CD14-positive monocyte (primary cell): ENCODE measurements at regions not wholly inside any gene's neighbourhood (a gene's known extent, or its start where the extent isn't known, plus 50 kb on each side); places are given as distances from the start of the nearest gene placed in this dataset.

Experiments used
- DNase-seq, 3 donors: peaks; one replicate each; pipeline ENCODE4 v3.0.0-alpha.2; 2011 to 2022
- H2AFZ ChIP-seq: 2 replicates; pipeline ENCODE4 v1.6.0; 2012; ENCODE audit warnings: mild to moderate bottlenecking, low read depth, low read length, inconsistent platforms; ENCODE audit not compliant: insufficient read depth, poor library complexity, severe bottlenecking
- H3K27ac ChIP-seq, 2 donors: 1 replicate in 1 of 2; 2 replicates in 1 of 2; pipeline ENCODE4 v1.5.1; 2012 to 2013; ENCODE audit warnings: low read length in 2 of 2, control low read depth in 1 of 2, inconsistent platforms in 1 of 2, low read depth in 1 of 2, mild to moderate bottlenecking in 1 of 2
- H3K27me3 ChIP-seq, 2 donors: one replicate each; pipeline versions ENCODE4 v1.6.0 to v1.6.1; 2011 to 2013; ENCODE audit warnings: low read length in 2 of 2; ENCODE audit not compliant: control insufficient read depth in 2 of 2, insufficient read depth in 2 of 2
- H3K36me3 ChIP-seq, 2 donors: replicated peaks in 1 of 2; 1 replicate in 1 of 2; 2 replicates in 1 of 2; pipeline versions ENCODE4 v1.5.1 to v1.6.1; 2012 to 2013; ENCODE audit warnings: low read length in 2 of 2, control low read depth in 1 of 2, inconsistent platforms in 1 of 2, mild to moderate bottlenecking in 1 of 2; ENCODE audit not compliant: insufficient read depth in 2 of 2, control insufficient read depth in 1 of 2
- H3K4me1 ChIP-seq, 2 donors: 1 replicate in 1 of 2; 2 replicates in 1 of 2; pipeline versions ENCODE4 v1.5.1 to v1.6.1; 2012 to 2013; ENCODE audit warnings: low read length in 2 of 2, control low read depth in 1 of 2, inconsistent platforms in 1 of 2, mild to moderate bottlenecking in 1 of 2, moderate library complexity in 1 of 2; ENCODE audit not compliant: insufficient read depth in 2 of 2, control insufficient read depth in 1 of 2
- H3K4me2 ChIP-seq: replicated peaks from 2 replicates; pipeline ENCODE3; 2012; ENCODE audit warnings: low read length, moderate library complexity, mild to moderate bottlenecking; ENCODE audit not compliant: poor library complexity, severe bottlenecking; ENCODE audit errors: extremely low read depth
- H3K4me3 ChIP-seq, 3 experiments: fragments of 200-600 bp in 1 of 3; sonication (generic) in 1 of 3; replicated peaks in 1 of 3; 1 replicate in 2 of 3; 2 replicates in 1 of 3; pipeline ENCODE4 v1.5.1; 2011 to 2013; ENCODE audit warnings: low read length in 3 of 3, mild to moderate bottlenecking in 3 of 3, control low read depth in 2 of 3, low read depth in 2 of 3, inconsistent platforms in 1 of 3, moderate library complexity in 1 of 3
- H3K79me2 ChIP-seq: 2 replicates; pipeline ENCODE4 v1.6.0; 2012; ENCODE audit warnings: mild to moderate bottlenecking, control low read depth, inconsistent platforms, low read length, moderate library complexity; ENCODE audit not compliant: insufficient read depth
- H3K9ac ChIP-seq: 2 replicates; pipeline ENCODE4 v1.6.0; 2017; ENCODE audit warnings: low read length, mild to moderate bottlenecking; ENCODE audit not compliant: insufficient read depth, poor library complexity, severe bottlenecking
- H3K9me3 ChIP-seq, 2 donors: replicated peaks in 1 of 2; 1 replicate in 1 of 2; 2 replicates in 1 of 2; pipeline versions ENCODE4 v1.5.1 to v1.6.1; 2012 to 2013; ENCODE audit warnings: low read length in 2 of 2, control low read depth in 1 of 2; ENCODE audit not compliant: control insufficient read depth in 1 of 2, insufficient read depth in 1 of 2
- H4K20me1 ChIP-seq: 2 replicates; pipeline ENCODE4 v1.6.0; 2012; ENCODE audit warnings: mild to moderate bottlenecking, low read length, control low read depth, moderate library complexity; ENCODE audit not compliant: insufficient read depth
- H3K27ac Mint-ChIP-seq, 7 donors: one replicate each; pipeline ENCODE4 v1.8.0; 2020; ENCODE audit warnings: mild to moderate bottlenecking in 7 of 7, mixed read lengths in 7 of 7, moderate library complexity in 6 of 7, inconsistent platforms in 2 of 7
- H3K27me3 Mint-ChIP-seq, 3 donors: one replicate each; pipeline ENCODE4 v1.8.0; 2021 to 2022; ENCODE audit warnings: low read depth in 3 of 3, mild to moderate bottlenecking in 3 of 3, mixed read lengths in 3 of 3, moderate library complexity in 3 of 3, inconsistent platforms in 1 of 3
- H3K36me3 Mint-ChIP-seq, 2 donors: one replicate each; pipeline ENCODE4 v1.8.0; 2020; ENCODE audit warnings: mixed read lengths in 2 of 2, inconsistent platforms in 1 of 2, mild to moderate bottlenecking in 1 of 2
- H3K4me1 Mint-ChIP-seq: one replicate; pipeline ENCODE4 v1.8.0; 2020; ENCODE audit warnings: mild to moderate bottlenecking, mixed read lengths
- H3K4me3 Mint-ChIP-seq, 2 donors: one replicate each; pipeline ENCODE4 v1.8.0; 2020; ENCODE audit warnings: mild to moderate bottlenecking in 2 of 2, mixed read lengths in 2 of 2, moderate library complexity in 1 of 2
- H3K9me3 Mint-ChIP-seq, 7 donors: one replicate each; pipeline ENCODE4 v1.8.0; 2020 to 2022; ENCODE audit warnings: mixed read lengths in 7 of 7, mild to moderate bottlenecking in 6 of 7, moderate library complexity in 6 of 7, inconsistent platforms in 2 of 7
- CTCF ChIP-seq: fragments of 200-600 bp; IDR thresholded peaks from one replicate; pipeline ENCODE4 v1.8.0; 2022; ENCODE audit warnings: antibody characterized with exemption, mild to moderate bottlenecking
- WGBS: methylation state at CpG from one replicate; pipeline ENCODE4 v1.1.5; 2013; ENCODE audit warnings: missing lambda C conversion rate; ENCODE audit not compliant: insufficient coverage; 5-methylcytosine and 5-hydroxymethylcytosine counted together
- intact Hi-C, 2 donors: fragments of 100-400 bp; cut with micrococcal nuclease; formaldehyde crosslinking; loops; one replicate each; pipeline versions ENCODE4 v1.15.0 to v1.15.1; 2023

GRCh38 chr2:150247481-150247880 lies 240.0 kb downstream of the RND3 start:
- intact Hi-C loops, result no loop called here
- Mint-ChIP-seq H3K36me3 (no peaks in the 10 kb centered on the region), H3K9me3 (peaks cover 2 to 6% (median 4%) of the 10 kb centered on the region in 7 donors), H3K4me3 (no peak overlapping the region), H3K4me1 (no peaks in the 10 kb centered on the region), H3K27ac (no peak overlapping the region), H3K27me3 (no peaks in the 10 kb centered on the region)
- Histone ChIP-seq H3K4me2 (no peak overlapping the region), H3K9ac (no peak overlapping the region), H2AFZ (no peak overlapping the region), H3K4me3 (no peak overlapping the region), H3K4me1 (no peaks in the 10 kb centered on the region), H4K20me1 (no peaks in the 10 kb centered on the region), H3K27ac (no peak overlapping the region), H3K36me3 (no peaks in the 10 kb centered on the region), H3K79me2 (no peaks in the 10 kb centered on the region), H3K27me3 (no peaks in the 10 kb centered on the region), H3K9me3 (peaks cover 0 to 8% of the 10 kb centered on the region in 2 donors)
- WGBS, result no CpG with 5 or more reads among the region's 1 CpG
- DNase-seq, result no peak
- TF ChIP-seq CTCF, result no peak

DNA sequence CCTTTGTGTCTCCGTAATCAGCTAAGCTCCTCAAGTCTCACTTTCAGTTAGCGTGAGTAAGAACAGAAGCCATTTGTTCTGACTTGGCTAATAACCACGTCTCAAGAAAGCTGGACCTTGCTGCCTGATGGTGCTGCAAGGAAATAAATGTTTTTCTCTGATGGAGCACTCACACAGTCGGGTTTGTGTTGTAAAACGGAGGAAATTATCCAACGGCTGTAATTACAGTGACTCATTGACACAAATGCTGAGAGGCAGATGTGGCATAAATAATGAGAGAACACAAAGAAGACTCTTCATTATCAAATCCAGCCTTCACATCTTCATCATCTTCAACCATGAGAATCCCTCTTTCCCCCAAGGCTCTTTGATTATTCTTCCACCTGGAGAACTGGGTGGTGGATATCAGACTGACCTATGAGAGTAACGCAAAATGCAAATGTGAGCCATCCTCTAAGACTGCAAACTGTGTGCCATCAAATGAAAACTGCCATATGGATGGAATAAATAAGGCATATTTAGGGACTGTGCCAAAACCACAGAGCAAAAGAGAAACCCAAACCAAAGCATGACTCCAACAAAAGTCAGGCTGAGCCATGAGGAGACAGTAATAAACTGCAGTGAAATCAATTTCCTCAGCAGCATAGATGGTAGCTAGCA lies 252.6 kb downstream of the RND3 start:
- 74% methylated on average over 3 of the region's 7 CpGs for WGBS
- no peak overlapping the region for H3K4me3 Mint-ChIP-seq
- Histone ChIP-seq H3K79me2 (no peaks in the 10 kb centered on the region), H3K36me3 (no peaks in the 10 kb centered on the region), H2AFZ (no peak overlapping the region), H3K27ac (no peak overlapping the region), H3K4me1 (no peaks in the 10 kb centered on the region), H3K4me3 (no peak overlapping the region), H3K4me2 (no peak overlapping the region), H3K27me3 (no peaks in the 10 kb centered on the region), H4K20me1 (no peaks in the 10 kb centered on the region), H3K9me3 (no peaks in the 10 kb centered on the region), H3K9ac (no peak overlapping the region)
- H3K27ac Mint-ChIP-seq, result no peak overlapping the region
- intact Hi-C loops, result no loop called here
- no peaks in the 10 kb centered on the region for H3K4me1 Mint-ChIP-seq
- DNase-seq, result no peak
- no peaks in the 10 kb centered on the region for H3K36me3 Mint-ChIP-seq
- H3K9me3 Mint-ChIP-seq, result peaks cover 0 to 3% (median 0%) of the 10 kb centered on the region in 7 donors
- H3K27me3 Mint-ChIP-seq, result peaks cover 0 to 2% (median 0%) of the 10 kb centered on the region in 3 donors
- TF ChIP-seq CTCF, result no peak
